Frontal cortex (tissue), 3 donors: ENCODE measurements at regions not wholly inside any gene's neighbourhood (a gene's known extent, or its start where the extent isn't known, plus 50 kb on each side); places are given as distances from the start of the nearest gene placed in this dataset.

Experiments used
- DNase-seq, 2 donors: peaks; one replicate each; pipeline ENCODE4 v3.0.0; 2012; ENCODE audit warnings: low spot score in 2 of 2
- FAIRE-seq: peaks from 2 replicates; lab custom pipeline; 2012; peaks lifted over from hg19 to GRCh38; lab: Jason Lieb, UNC
- donor health status: control.
- donor health status: control.
- donor health status: control.

GRCh38 chr9:121550041-121550440, 50.4 kb upstream of the GGTA1 start:
- no peak for DNase-seq
- no peak for FAIRE-seq

GRCh38 chr9:121550569-121551512, 51.2 kb upstream of the GGTA1 start:
- FAIRE-seq (no peak), DNase-seq (peak; percentile 54 to 78)

- FAIRE-seq (no peak), DNase-seq (no peak)
These were observed 52.5 kb upstream of the GGTA1 start for GRCh38 chr9:121551985-121552753.

- FAIRE-seq (no peak), DNase-seq (no peak)
These were observed 56.4 kb upstream of the GGTA1 start for GRCh38 chr9:121556082-121556481.

- DNase-seq (no peak), FAIRE-seq (no peak)
These were observed 56.9 kb upstream of the GGTA1 start for GRCh38 chr9:121556580-121556979.

- no peak for FAIRE-seq
- DNase-seq = peak in 1 of 2 donors; percentile 62
These were observed 58.2 kb upstream of the GGTA1 start for GRCh38 chr9:121557581-121558447.

- no peak for DNase-seq
- no peak for FAIRE-seq
These were observed 58.8 kb upstream of the GGTA1 start for GRCh38 chr9:121558473-121558872.

- DNase-seq (no peak), FAIRE-seq (no peak)
These were observed 59.5 kb upstream of the GGTA1 start for GRCh38 chr9:121559183-121559582.

- no peak for FAIRE-seq
- no peak for DNase-seq
These were observed 61.3 kb upstream of the GGTA1 start for GRCh38 chr9:121560921-121561320.

- DNase-seq (no peak), FAIRE-seq (no peak)
These were observed 62.0 kb upstream of the GGTA1 start for GRCh38 chr9:121561385-121562222.

GRCh38 chr9:121562301-121562700, 62.7 kb upstream of the GGTA1 start:
- FAIRE-seq (no peak), DNase-seq (no peak)

- FAIRE-seq (no peak), DNase-seq (no peak)
These were observed 63.8 kb upstream of the GGTA1 start for GRCh38 chr9:121563425-121563824.

- DNase-seq (no peak), FAIRE-seq (no peak)
These were observed 64.3 kb upstream of the GGTA1 start for GRCh38 chr9:121563881-121564460.

- FAIRE-seq (no peak), DNase-seq (no peak)
These were observed 65.0 kb upstream of the GGTA1 start for GRCh38 chr9:121564504-121565260.

- DNase-seq = peak in 1 of 2 donors; percentile 44
These were observed 67.1 kb upstream of the GGTA1 start for GRCh38 chr9:121566481-121567465.

GRCh38 chr9:121567500-121568342, 68.1 kb upstream of the GGTA1 start:
- FAIRE-seq = no peak
- no peak for DNase-seq

More at GRCh38 chr9:121566481-121567465, 67.1 kb upstream of the GGTA1 start:
- no peak for FAIRE-seq
